ENCODE measurements at regions not wholly inside any gene's neighbourhood (a gene's known extent, or its start where the extent isn't known, plus 50 kb on each side); places are given as distances from the start of the nearest gene placed in this dataset.
A peak's percentile ranks its signal among the peaks of the same experiment; 100 is the strongest.

- intact Hi-C loops (cut with DNase I) = no loop called here
- TF ChIP-seq POLR2A (IDR thresholded peaks at IDR 0.05) = no peak
- TF ChIP-seq, protein P1, sequence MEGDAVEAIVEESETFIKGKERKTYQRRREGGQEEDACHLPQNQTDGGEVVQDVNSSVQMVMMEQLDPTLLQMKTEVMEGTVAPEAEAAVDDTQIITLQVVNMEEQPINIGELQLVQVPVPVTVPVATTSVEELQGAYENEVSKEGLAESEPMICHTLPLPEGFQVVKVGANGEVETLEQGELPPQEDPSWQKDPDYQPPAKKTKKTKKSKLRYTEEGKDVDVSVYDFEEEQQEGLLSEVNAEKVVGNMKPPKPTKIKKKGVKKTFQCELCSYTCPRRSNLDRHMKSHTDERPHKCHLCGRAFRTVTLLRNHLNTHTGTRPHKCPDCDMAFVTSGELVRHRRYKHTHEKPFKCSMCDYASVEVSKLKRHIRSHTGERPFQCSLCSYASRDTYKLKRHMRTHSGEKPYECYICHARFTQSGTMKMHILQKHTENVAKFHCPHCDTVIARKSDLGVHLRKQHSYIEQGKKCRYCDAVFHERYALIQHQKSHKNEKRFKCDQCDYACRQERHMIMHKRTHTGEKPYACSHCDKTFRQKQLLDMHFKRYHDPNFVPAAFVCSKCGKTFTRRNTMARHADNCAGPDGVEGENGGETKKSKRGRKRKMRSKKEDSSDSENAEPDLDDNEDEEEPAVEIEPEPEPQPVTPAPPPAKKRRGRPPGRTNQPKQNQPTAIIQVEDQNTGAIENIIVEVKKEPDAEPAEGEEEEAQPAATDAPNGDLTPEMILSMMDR (IDR thresholded peaks at IDR 0.05) = no peak
- no peaks in the 10 kb centered on the region for H3K9me3 ChIP-seq
- no peaks in the 10 kb centered on the region for H3K27me3 ChIP-seq
- H3K4me3 ChIP-seq = no peak overlapping the region
- ATAC-seq = peak; percentile 96 to 99 (median 96)
- peaks cover 0 to 22% (median 5%) of the 10 kb centered on the region in 4 donors for H3K4me1 ChIP-seq
- no peaks in the 10 kb centered on the region for H3K36me3 ChIP-seq
- H3K27ac ChIP-seq = peak overlapping the region in 1 of 3 donors; percentile 6
- peak; percentile 67 to 93 (median 83) for DNase-seq
- WGBS (ENCODE audit: insufficient coverage, low coverage, low lambda C conversion rate, missing lambda C conversion rate) = 24% methylated on average over 5 of the region's 5 CpGs
These were observed 290.8 kb downstream of the MSX2 start for GRCh38 chr5:175015028-175015685.

GRCh38 chr5:175013251-175013650 lies 288.9 kb downstream of the MSX2 start:
- no peak for ATAC-seq
- Histone ChIP-seq H3K4me1 (peaks cover 0 to 15% (median 5%) of the 10 kb centered on the region in 4 donors), H3K27ac (no peak overlapping the region), H3K4me3 (no peak overlapping the region), H3K27me3 (no peaks in the 10 kb centered on the region), H3K9me3 (no peaks in the 10 kb centered on the region), H3K36me3 (no peaks in the 10 kb centered on the region)
- TF ChIP-seq, protein P1 (IDR thresholded peaks at IDR 0.05) = no peak
- TF ChIP-seq POLR2A (IDR thresholded peaks at IDR 0.05) = no peak
- intact Hi-C loops (cut with DNase I) = no loop called here
- no peak for DNase-seq
- WGBS (ENCODE audit: insufficient coverage, low coverage, low lambda C conversion rate, missing lambda C conversion rate) = 69% methylated on average over 3 of the region's 4 CpGs

GRCh38 chr5:175012267-175012666 lies 287.9 kb downstream of the MSX2 start:
- no peaks in the 10 kb centered on the region for H3K36me3 ChIP-seq
- H3K27me3 ChIP-seq = no peaks in the 10 kb centered on the region
- 87% methylated on average over 6 of the region's 8 CpGs for WGBS (ENCODE audit: insufficient coverage, low coverage, low lambda C conversion rate, missing lambda C conversion rate)
- ATAC-seq (no peak), DNase-seq (no peak)
- intact Hi-C loops (cut with DNase I) = no loop called here
- peaks cover 0 to 15% (median 5%) of the 10 kb centered on the region in 4 donors for H3K4me1 ChIP-seq
- no peak overlapping the region for H3K4me3 ChIP-seq
- H3K27ac ChIP-seq = no peak overlapping the region
- H3K9me3 ChIP-seq = no peaks in the 10 kb centered on the region
- TF ChIP-seq, protein P1 (IDR thresholded peaks at IDR 0.05) = no peak
- TF ChIP-seq POLR2A (IDR thresholded peaks at IDR 0.05) = no peak

GRCh38 chr5:175003531-175003930 lies 279.1 kb downstream of the MSX2 start:
- Histone ChIP-seq H3K27ac (no peak overlapping the region), H3K9me3 (no peaks in the 10 kb centered on the region), H3K27me3 (no peaks in the 10 kb centered on the region), H3K4me1 (no peaks in the 10 kb centered on the region), H3K4me3 (no peak overlapping the region), H3K36me3 (no peaks in the 10 kb centered on the region)
- TF ChIP-seq, protein P1 (IDR thresholded peaks at IDR 0.05) = no peak
- no peak for TF ChIP-seq POLR2A (IDR thresholded peaks at IDR 0.05)
- 86% methylated on average over 1 of the region's 2 CpGs for WGBS (ENCODE audit: insufficient coverage, low coverage, low lambda C conversion rate, missing lambda C conversion rate)
- intact Hi-C loops (cut with DNase I) = no loop called here
- ATAC-seq (no peak), DNase-seq (no peak)

All from right lobe of liver (tissue), 6 donors.